Adrenal gland (tissue), 5 donors: ENCODE measurements at regions not wholly inside any gene's neighbourhood (a gene's known extent, or its start where the extent isn't known, plus 50 kb on each side); places are given as distances from the start of the nearest gene placed in this dataset.

Experiments used
- CTCF ChIP-seq, 6 experiments: fragments of 450-650 bp in 4 of 6; fragments of 200-600 bp in 2 of 6; sonication (generic) in 1 of 6; IDR thresholded peaks; 1 replicate in 5 of 6; 2 replicates in 1 of 6; pipeline versions ENCODE4 v1.5.1 to v1.8.0; 2016 to 2021; ENCODE audit warnings: antibody characterized with exemption in 6 of 6, mild to moderate bottlenecking in 2 of 6, moderate library complexity in 1 of 6
- POLR2A ChIP-seq, 2 donors: fragments of 450-650 bp; IDR thresholded peaks; one replicate each; pipeline ENCODE4 v1.6.1; 2017; ENCODE audit warnings: antibody characterized with exemption in 2 of 2, mild to moderate bottlenecking in 2 of 2, moderate library complexity in 1 of 2
- donor health status: DM: no; HTN: no; CAD: no.

- TF ChIP-seq CTCF (IDR thresholded peaks at IDR 0.05) (no peak), POLR2A (IDR thresholded peaks at IDR 0.05) (no peak)
Observed at GRCh38 chr3:17877299-17877698, 134.9 kb upstream of the TBC1D5 start.
